Liver (tissue), 7 donors: ENCODE measurements at regions not wholly inside any gene's neighbourhood (a gene's known extent, or its start where the extent isn't known, plus 50 kb on each side); places are given as distances from the start of the nearest gene placed in this dataset.

Experiments used
- DNase-seq: peaks from one replicate; pipeline ENCODE4 v3.0.0-alpha.2; 2017; ENCODE audit warnings: low spot score
- H3K27ac ChIP-seq, 2 donors: one replicate each; pipeline ENCODE4 v1.7.0; 2013; ENCODE audit warnings: inconsistent platforms in 2 of 2, low read length in 2 of 2, control low read depth in 1 of 2, low read depth in 1 of 2, mild to moderate bottlenecking in 1 of 2
- H3K27me3 ChIP-seq, 4 donors: one replicate each; pipeline versions ENCODE4 v1.6.1 to v1.7.0; 2013; ENCODE audit warnings: low read length in 3 of 4, inconsistent platforms in 1 of 4, mild to moderate bottlenecking in 1 of 4, moderate library complexity in 1 of 4; ENCODE audit not compliant: control insufficient read depth in 4 of 4, insufficient read depth in 4 of 4
- H3K36me3 ChIP-seq, 4 donors: one replicate each; pipeline versions ENCODE4 v1.6.1 to v1.7.0; 2013; ENCODE audit warnings: low read length in 3 of 4, mild to moderate bottlenecking in 3 of 4, low read depth in 1 of 4, moderate library complexity in 1 of 4; ENCODE audit not compliant: control insufficient read depth in 4 of 4, insufficient read depth in 3 of 4
- H3K4me1 ChIP-seq, 4 donors: one replicate each; pipeline versions ENCODE4 v1.6.1 to v1.7.0; 2013; ENCODE audit warnings: low read length in 3 of 4, mild to moderate bottlenecking in 3 of 4, moderate library complexity in 1 of 4; ENCODE audit not compliant: control insufficient read depth in 4 of 4, insufficient read depth in 4 of 4
- H3K4me3 ChIP-seq, 3 donors: one replicate each; pipeline versions ENCODE4 v1.6.1 to v1.7.0; 2013; ENCODE audit warnings: low read length in 3 of 3, control low read depth in 1 of 3, low read depth in 1 of 3, mild to moderate bottlenecking in 1 of 3
- H3K9ac ChIP-seq, 2 donors: one replicate each; pipeline ENCODE4 v1.7.0; 2013; ENCODE audit warnings: low read length in 2 of 2, mild to moderate bottlenecking in 2 of 2, moderate library complexity in 2 of 2, control low read depth in 1 of 2, low read depth in 1 of 2
- H3K9me3 ChIP-seq, 4 donors: one replicate each; pipeline versions ENCODE4 v1.6.1 to v1.7.0; 2013; ENCODE audit warnings: low read length in 3 of 4; ENCODE audit not compliant: control insufficient read depth in 4 of 4
- EGR1 ChIP-seq, 2 donors: IDR thresholded peaks; 2 replicates each; pipeline ENCODE4 v1.6.1; 2016 to 2018; ENCODE audit warnings: antibody characterized with exemption in 2 of 2, low read depth in 2 of 2
- FOXA1 ChIP-seq: IDR thresholded peaks from 2 replicates; pipeline ENCODE4 v1.6.1; 2016; ENCODE audit warnings: antibody characterized with exemption
- GABPA ChIP-seq, 2 donors: IDR thresholded peaks in 1 of 2; conservative IDR thresholded peaks in 1 of 2; 2 replicates each; pipeline ENCODE4 v1.6.1; 2016; ENCODE audit warnings: antibody characterized with exemption in 2 of 2, mild to moderate bottlenecking in 1 of 2, moderate library complexity in 1 of 2
- HNF4A ChIP-seq, 2 donors: conservative IDR thresholded peaks; 2 replicates each; pipeline ENCODE4 v1.6.1; 2016; ENCODE audit warnings: antibody characterized with exemption in 2 of 2, mild to moderate bottlenecking in 2 of 2
- HNF4G ChIP-seq: IDR thresholded peaks from 2 replicates; pipeline ENCODE4 v1.6.1; 2016; ENCODE audit warnings: antibody characterized with exemption
- JUND ChIP-seq, 2 donors: IDR thresholded peaks; 2 replicates each; pipeline ENCODE4 v1.6.1; 2016; ENCODE audit warnings: antibody characterized with exemption in 2 of 2
- MAX ChIP-seq: IDR thresholded peaks from 2 replicates; pipeline ENCODE4 v1.6.1; 2016; ENCODE audit warnings: antibody characterized with exemption
- NR2F2 ChIP-seq: IDR thresholded peaks from 2 replicates; pipeline ENCODE4 v1.6.1; 2016; ENCODE audit warnings: antibody characterized with exemption
- RXRA ChIP-seq, 2 donors: IDR thresholded peaks; 2 replicates each; pipeline ENCODE4 v1.6.1; 2017 to 2018; ENCODE audit warnings: antibody characterized with exemption in 2 of 2, mild to moderate bottlenecking in 1 of 2
- SP1 ChIP-seq: IDR thresholded peaks from 2 replicates; pipeline ENCODE4 v1.6.1; 2018; ENCODE audit warnings: antibody characterized with exemption, mild to moderate bottlenecking
- TAF1 ChIP-seq: conservative IDR thresholded peaks from 2 replicates; pipeline ENCODE4 v1.6.1; 2016; ENCODE audit warnings: antibody characterized with exemption, mild to moderate bottlenecking
- YY1 ChIP-seq: IDR thresholded peaks from 2 replicates; pipeline ENCODE4 v1.6.1; 2016; ENCODE audit warnings: antibody characterized with exemption, mild to moderate bottlenecking
- WGBS: extraction: QIAGEN DNeasy Blood & Tissue Kit; methylation state at CpG from one replicate; pipeline ENCODE4 v1.1.7; 2013; 5-methylcytosine and 5-hydroxymethylcytosine counted together
- TF ChIP-seq, protein P1 (sequence below): IDR thresholded peaks from 2 replicates; pipeline ENCODE4 v1.6.1; 2016; ENCODE audit warnings: antibody characterized with exemption
- TF ChIP-seq, protein P2 (sequence below): IDR thresholded peaks from 2 replicates; pipeline ENCODE4 v1.6.1; 2016; ENCODE audit warnings: antibody characterized with exemption
- TF ChIP-seq, protein P3 (sequence below): IDR thresholded peaks from 2 replicates; pipeline ENCODE4 v1.6.1; 2016; ENCODE audit warnings: antibody characterized with exemption, mild to moderate bottlenecking
- donor health status: healthy.
- donor health status: healthy.
- donor health status: healthy.
- donor health status: healthy.

GRCh38 chr13:99686157-99686572 lies 184.9 kb downstream of the TM9SF2 start:
- Histone ChIP-seq H3K4me1 (no peaks in the 10 kb centered on the region), H3K27ac (no peak overlapping the region), H3K9ac (no peak overlapping the region), H3K9me3 (no peaks in the 10 kb centered on the region), H3K27me3 (no peaks in the 10 kb centered on the region), H3K36me3 (no peaks in the 10 kb centered on the region), H3K4me3 (no peak overlapping the region)
- WGBS: 71% methylated on average over 5 of the region's 5 CpGs
- DNase-seq: peak; percentile 43
- TF ChIP-seq JUND (IDR thresholded peaks at IDR 0.05) (no peak), MAX (no peak), NR2F2 (no peak), EGR1 (IDR thresholded peaks at IDR 0.05; ENCODE audit: low read depth in 2 of 2) (no peak), RXRA (IDR thresholded peaks at IDR 0.05) (no peak), HNF4A (conservative IDR thresholded peaks at IDR 0.05) (no peak), FOXA1 (no peak), HNF4G (no peak), SP1 (no peak), YY1 (no peak), GABPA (IDR thresholded peaks at IDR 0.05 in 1 of 2, conservative IDR thresholded peaks at IDR 0.05 in 1 of 2) (no peak)
- TF ChIP-seq, protein P1, sequence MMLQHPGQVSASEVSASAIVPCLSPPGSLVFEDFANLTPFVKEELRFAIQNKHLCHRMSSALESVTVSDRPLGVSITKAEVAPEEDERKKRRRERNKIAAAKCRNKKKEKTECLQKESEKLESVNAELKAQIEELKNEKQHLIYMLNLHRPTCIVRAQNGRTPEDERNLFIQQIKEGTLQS: no peak
- TF ChIP-seq, protein P2, sequence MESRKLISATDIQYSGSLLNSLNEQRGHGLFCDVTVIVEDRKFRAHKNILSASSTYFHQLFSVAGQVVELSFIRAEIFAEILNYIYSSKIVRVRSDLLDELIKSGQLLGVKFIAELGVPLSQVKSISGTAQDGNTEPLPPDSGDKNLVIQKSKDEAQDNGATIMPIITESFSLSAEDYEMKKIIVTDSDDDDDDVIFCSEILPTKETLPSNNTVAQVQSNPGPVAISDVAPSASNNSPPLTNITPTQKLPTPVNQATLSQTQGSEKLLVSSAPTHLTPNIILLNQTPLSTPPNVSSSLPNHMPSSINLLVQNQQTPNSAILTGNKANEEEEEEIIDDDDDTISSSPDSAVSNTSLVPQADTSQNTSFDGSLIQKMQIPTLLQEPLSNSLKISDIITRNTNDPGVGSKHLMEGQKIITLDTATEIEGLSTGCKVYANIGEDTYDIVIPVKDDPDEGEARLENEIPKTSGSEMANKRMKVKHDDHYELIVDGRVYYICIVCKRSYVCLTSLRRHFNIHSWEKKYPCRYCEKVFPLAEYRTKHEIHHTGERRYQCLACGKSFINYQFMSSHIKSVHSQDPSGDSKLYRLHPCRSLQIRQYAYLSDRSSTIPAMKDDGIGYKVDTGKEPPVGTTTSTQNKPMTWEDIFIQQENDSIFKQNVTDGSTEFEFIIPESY: no peak
- TF ChIP-seq, protein P3, sequence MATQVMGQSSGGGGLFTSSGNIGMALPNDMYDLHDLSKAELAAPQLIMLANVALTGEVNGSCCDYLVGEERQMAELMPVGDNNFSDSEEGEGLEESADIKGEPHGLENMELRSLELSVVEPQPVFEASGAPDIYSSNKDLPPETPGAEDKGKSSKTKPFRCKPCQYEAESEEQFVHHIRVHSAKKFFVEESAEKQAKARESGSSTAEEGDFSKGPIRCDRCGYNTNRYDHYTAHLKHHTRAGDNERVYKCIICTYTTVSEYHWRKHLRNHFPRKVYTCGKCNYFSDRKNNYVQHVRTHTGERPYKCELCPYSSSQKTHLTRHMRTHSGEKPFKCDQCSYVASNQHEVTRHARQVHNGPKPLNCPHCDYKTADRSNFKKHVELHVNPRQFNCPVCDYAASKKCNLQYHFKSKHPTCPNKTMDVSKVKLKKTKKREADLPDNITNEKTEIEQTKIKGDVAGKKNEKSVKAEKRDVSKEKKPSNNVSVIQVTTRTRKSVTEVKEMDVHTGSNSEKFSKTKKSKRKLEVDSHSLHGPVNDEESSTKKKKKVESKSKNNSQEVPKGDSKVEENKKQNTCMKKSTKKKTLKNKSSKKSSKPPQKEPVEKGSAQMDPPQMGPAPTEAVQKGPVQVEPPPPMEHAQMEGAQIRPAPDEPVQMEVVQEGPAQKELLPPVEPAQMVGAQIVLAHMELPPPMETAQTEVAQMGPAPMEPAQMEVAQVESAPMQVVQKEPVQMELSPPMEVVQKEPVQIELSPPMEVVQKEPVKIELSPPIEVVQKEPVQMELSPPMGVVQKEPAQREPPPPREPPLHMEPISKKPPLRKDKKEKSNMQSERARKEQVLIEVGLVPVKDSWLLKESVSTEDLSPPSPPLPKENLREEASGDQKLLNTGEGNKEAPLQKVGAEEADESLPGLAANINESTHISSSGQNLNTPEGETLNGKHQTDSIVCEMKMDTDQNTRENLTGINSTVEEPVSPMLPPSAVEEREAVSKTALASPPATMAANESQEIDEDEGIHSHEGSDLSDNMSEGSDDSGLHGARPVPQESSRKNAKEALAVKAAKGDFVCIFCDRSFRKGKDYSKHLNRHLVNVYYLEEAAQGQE: no peak

DNA sequence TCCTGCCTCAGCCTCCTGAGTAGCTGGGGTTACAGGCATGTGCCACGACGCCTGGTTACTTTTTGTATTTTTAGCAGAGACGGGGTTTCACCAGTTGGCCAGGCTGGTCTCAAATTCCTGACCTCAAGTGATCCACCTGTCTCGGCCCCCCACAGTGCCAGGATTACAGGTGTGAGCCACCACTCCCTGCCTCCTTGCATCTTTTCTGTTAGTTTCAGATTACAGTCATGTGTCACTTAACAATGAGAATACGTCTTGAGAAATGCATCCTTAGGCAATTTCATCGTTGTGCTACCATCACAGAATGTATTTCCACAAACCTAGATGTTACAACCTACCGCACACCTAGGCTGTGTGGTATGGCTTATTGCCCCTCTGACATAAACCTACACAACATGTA lies 180.4 kb downstream of the TM9SF2 start:
- H3K27me3 ChIP-seq: no peaks in the 10 kb centered on the region
- no peaks in the 10 kb centered on the region for H3K9me3 ChIP-seq
- WGBS: 95% methylated on average over 7 of the region's 7 CpGs
- H3K36me3 ChIP-seq: no peaks in the 10 kb centered on the region
- no peak overlapping the region for H3K9ac ChIP-seq
- no peaks in the 10 kb centered on the region for H3K4me1 ChIP-seq
- no peak for DNase-seq
- H3K27ac ChIP-seq: no peak overlapping the region
- TF ChIP-seq, protein P1: no peak
- TF ChIP-seq JUND (IDR thresholded peaks at IDR 0.05): no peak
- no peak for TF ChIP-seq TAF1
- no peak for TF ChIP-seq FOXA1
- no peak for TF ChIP-seq YY1
- TF ChIP-seq, protein P2: no peak
- H3K4me3 ChIP-seq: no peak overlapping the region
